Aorta (tissue), 5 donors: ENCODE measurements at regions not wholly inside any gene's neighbourhood (a gene's known extent, or its start where the extent isn't known, plus 50 kb on each side); places are given as distances from the start of the nearest gene placed in this dataset.

Source experiments
- ATAC-seq: fragments of 200-7000 bp; cut with Tn5 transposase; one replicate; pipeline ENCODE4 v1.9.1; 2022; ENCODE audit warnings: moderate library complexity; ENCODE audit not compliant: low FRiP score
- DNase-seq, 2 donors: peaks; one replicate each; pipeline ENCODE4 v3.0.0-alpha.2; 2020
- H3K27ac ChIP-seq, 2 donors: one replicate each; pipeline ENCODE4 v1.5.1; 2013; ENCODE audit warnings: low read length in 2 of 2, mild to moderate bottlenecking in 2 of 2, moderate library complexity in 2 of 2, control low read depth in 1 of 2, inconsistent platforms in 1 of 2, low read depth in 1 of 2
- H3K27me3 ChIP-seq, 2 donors: one replicate each; pipeline ENCODE4 v1.6.1; 2013; ENCODE audit warnings: control low read depth in 1 of 2, low read length in 1 of 2, mild to moderate bottlenecking in 1 of 2, moderate library complexity in 1 of 2; ENCODE audit not compliant: insufficient read depth in 2 of 2, control insufficient read depth in 1 of 2
- H3K36me3 ChIP-seq, 2 donors: one replicate each; pipeline ENCODE4 v1.6.1; 2013; ENCODE audit warnings: control low read depth in 1 of 2, low read length in 1 of 2, mild to moderate bottlenecking in 1 of 2; ENCODE audit not compliant: insufficient read depth in 2 of 2, control insufficient read depth in 1 of 2
- H3K4me1 ChIP-seq, 2 donors: one replicate each; pipeline ENCODE4 v1.6.1; 2013; ENCODE audit warnings: low read length in 2 of 2, control low read depth in 1 of 2, mild to moderate bottlenecking in 1 of 2, moderate library complexity in 1 of 2; ENCODE audit not compliant: insufficient read depth in 2 of 2, control insufficient read depth in 1 of 2
- H3K4me3 ChIP-seq, 2 donors: one replicate each; pipeline ENCODE4 v1.5.1; 2013; ENCODE audit warnings: low read length in 2 of 2, control low read depth in 1 of 2, mild to moderate bottlenecking in 1 of 2
- H3K9me3 ChIP-seq: one replicate; pipeline ENCODE4 v1.6.1; 2013; ENCODE audit warnings: mild to moderate bottlenecking, low read length; ENCODE audit not compliant: control insufficient read depth
- WGBS, 2 donors: extraction: QIAGEN DNeasy Blood & Tissue Kit; methylation state at CpG; one replicate each; pipeline ENCODE4 v1.1.7; 2013; 5-methylcytosine and 5-hydroxymethylcytosine counted together
- intact Hi-C, 2 donors: fragments of 100-400 bp; cut with DNase I; formaldehyde crosslinking; loops; one replicate each; pipeline versions ENCODE4 v1.14.2 to v1.15.0; 2022
- donor health status: healthy with polysubstance abuse.
- donor health status: Bipolar disorder and iron deficiency.
- donor health status: DM: no; HTN: no; CAD: no.
- donor health status: DM: no; HTN: no; CAD: no.
- donor health status: DM: yes; HTN: yes; CAD: no.

- 0 to 9% methylated on average over 2 of the region's 2 CpGs for WGBS, 2 donors
- Histone ChIP-seq H3K36me3 (no peaks in the 10 kb centered on the region), H3K27me3 (no peaks in the 10 kb centered on the region), H3K4me3 (no peak overlapping the region), H3K4me1 (peaks cover 2 to 6% of the 10 kb centered on the region in 2 donors), H3K9me3 (peaks cover 2% of the 10 kb centered on the region), H3K27ac (no peak overlapping the region)
- intact Hi-C loops, result no loop called here
- no peak for DNase-seq
- ATAC-seq, result no peak
Measured at GRCh38 chr5:17340379-17340778, 122.9 kb downstream of the BASP1 start.

- Histone ChIP-seq H3K9me3 (peaks cover 2% of the 10 kb centered on the region), H3K36me3 (no peaks in the 10 kb centered on the region), H3K4me1 (peaks cover 2 to 6% of the 10 kb centered on the region in 2 donors), H3K27me3 (no peaks in the 10 kb centered on the region), H3K27ac (no peak overlapping the region), H3K4me3 (no peak overlapping the region)
- 0 to 1% methylated on average over 1 of the region's 1 CpG for WGBS, 2 donors
- intact Hi-C loops, result no loop called here
- no peak for DNase-seq
- ATAC-seq, result no peak
Measured at GRCh38 chr5:17340819-17341218, 123.4 kb downstream of the BASP1 start.

- H3K27ac ChIP-seq, result no peak overlapping the region
- no peaks in the 10 kb centered on the region for H3K36me3 ChIP-seq
- H3K4me3 ChIP-seq, result no peak overlapping the region
- H3K4me1 ChIP-seq, result peaks cover 2 to 6% of the 10 kb centered on the region in 2 donors
- no peak for ATAC-seq
- no peaks in the 10 kb centered on the region for H3K27me3 ChIP-seq
- peaks cover under 1% of the 10 kb centered on the region for H3K9me3 ChIP-seq
- DNase-seq, result no peak
- intact Hi-C loops, result no loop called here
- 19 to 24% methylated on average over 2 of the region's 2 CpGs for WGBS, 2 donors
Measured at GRCh38 chr5:17343675-17344074, 126.2 kb downstream of the BASP1 start.

- ATAC-seq, result no peak
- H3K4me1 ChIP-seq, result peaks cover 0 to under 1% of the 10 kb centered on the region in 2 donors
- 93 to 94% methylated on average over 2 of the region's 2 CpGs for WGBS, 2 donors
Measured at GRCh38 chr5:17346811-17347210, 129.4 kb downstream of the BASP1 start.

GRCh38 chr5:17352223-17352622 is 134.8 kb downstream of the BASP1 start:
- ATAC-seq, result no peak
- H3K4me1 ChIP-seq, result no peaks in the 10 kb centered on the region
- intact Hi-C loops, result no loop called here
- H3K27ac ChIP-seq, result no peak overlapping the region
- no peaks in the 10 kb centered on the region for H3K27me3 ChIP-seq
- no peaks in the 10 kb centered on the region for H3K9me3 ChIP-seq
- no peak overlapping the region for H3K4me3 ChIP-seq
- no peaks in the 10 kb centered on the region for H3K36me3 ChIP-seq
- WGBS, 2 donors, result 76 to 80% methylated on average over 3 of the region's 3 CpGs
- no peak for DNase-seq

More at GRCh38 chr5:17346811-17347210, 129.4 kb downstream of the BASP1 start:
- intact Hi-C loops, result no loop called here
- no peak overlapping the region for H3K4me3 ChIP-seq
- no peaks in the 10 kb centered on the region for H3K36me3 ChIP-seq
- no peaks in the 10 kb centered on the region for H3K9me3 ChIP-seq
- H3K27me3 ChIP-seq, result no peaks in the 10 kb centered on the region
- H3K27ac ChIP-seq, result no peak overlapping the region
- no peak for DNase-seq

GRCh38 chr5:17354265-17354664 is 136.8 kb downstream of the BASP1 start:
- Histone ChIP-seq H3K27ac (no peak overlapping the region), H3K9me3 (no peaks in the 10 kb centered on the region), H3K4me3 (no peak overlapping the region), H3K36me3 (no peaks in the 10 kb centered on the region), H3K27me3 (no peaks in the 10 kb centered on the region), H3K4me1 (no peaks in the 10 kb centered on the region)
- intact Hi-C loops, result no loop called here
- 97 to 98% methylated on average over 29 to 32 of the region's 32 CpGs for WGBS, 2 donors
- ATAC-seq (no peak), DNase-seq (no peak)

GRCh38 chr5:17355586-17356346 is 138.3 kb downstream of the BASP1 start:
- 93 to 96% methylated on average over 3 of the region's 3 CpGs for WGBS, 2 donors
- Histone ChIP-seq H3K4me3 (no peak overlapping the region), H3K27me3 (no peaks in the 10 kb centered on the region), H3K4me1 (no peaks in the 10 kb centered on the region), H3K27ac (no peak overlapping the region), H3K9me3 (no peaks in the 10 kb centered on the region), H3K36me3 (no peaks in the 10 kb centered on the region)
- intact Hi-C loops, result no loop called here
- ATAC-seq (no peak), DNase-seq (no peak)

- Histone ChIP-seq H3K9me3 (no peaks in the 10 kb centered on the region), H3K4me3 (no peak overlapping the region), H3K36me3 (no peaks in the 10 kb centered on the region), H3K4me1 (no peaks in the 10 kb centered on the region), H3K27me3 (no peaks in the 10 kb centered on the region), H3K27ac (no peak overlapping the region)
- no peak for DNase-seq
- intact Hi-C loops, result no loop called here
- WGBS, 2 donors, result 85 to 100% methylated on average over 1 of the region's 1 CpG
- no peak for ATAC-seq
Measured at GRCh38 chr5:17356551-17356950, 139.1 kb downstream of the BASP1 start.

GRCh38 chr5:17357504-17357903 is 140.1 kb downstream of the BASP1 start:
- Histone ChIP-seq H3K36me3 (no peaks in the 10 kb centered on the region), H3K9me3 (no peaks in the 10 kb centered on the region), H3K27ac (no peak overlapping the region), H3K27me3 (no peaks in the 10 kb centered on the region), H3K4me3 (no peak overlapping the region), H3K4me1 (no peaks in the 10 kb centered on the region)
- ATAC-seq, result no peak
- intact Hi-C loops, result no loop called here
- WGBS, 2 donors, result 88 to 89% methylated on average over 3 of the region's 3 CpGs
- no peak for DNase-seq
